Pancreas (tissue), 10 donors: ENCODE measurements at regions not wholly inside any gene's neighbourhood (a gene's known extent, or its start where the extent isn't known, plus 50 kb on each side); places are given as distances from the start of the nearest gene placed in this dataset.

ENCODE experiments used
- ATAC-seq, 4 donors: fragments of 200-7000 bp; cut with Tn5 transposase; one replicate each; pipeline versions ENCODE4 v1.8.0 to v1.9.1; 2020; ENCODE audit warnings: mild to moderate bottlenecking in 4 of 4, moderate library complexity in 4 of 4
- DNase-seq, 6 donors: peaks; one replicate each; pipeline ENCODE4 v3.0.0-alpha.2; 2020
- FAIRE-seq: peaks from 2 replicates; lab custom pipeline; 2012; peaks lifted over from hg19 to GRCh38; lab: Jason Lieb, UNC
- H3K27ac ChIP-seq, 4 donors: fragments of 200-600 bp; sonication (generic); 1 replicate in 3 of 4; 2 replicates in 1 of 4; pipeline versions ENCODE4 v1.5.0 to v1.8.0; 2020
- H3K27me3 ChIP-seq, 4 donors: fragments of 200-600 bp; one replicate each; pipeline ENCODE4 v1.8.0; 2021
- H3K36me3 ChIP-seq, 3 donors: fragments of 200-600 bp; sonication (generic) in 1 of 3; one replicate each; pipeline versions ENCODE4 v1.5.0 to v1.8.0; 2020 to 2021
- H3K4me1 ChIP-seq, 3 donors: fragments of 200-600 bp; one replicate each; pipeline ENCODE4 v1.8.0; 2021
- H3K4me3 ChIP-seq, 4 donors: fragments of 200-600 bp; sonication (generic) in 2 of 4; one replicate each; pipeline versions ENCODE4 v1.5.0 to v1.8.0; 2020 to 2021
- H3K9me3 ChIP-seq, 4 donors: fragments of 200-600 bp; one replicate each; pipeline ENCODE4 v1.8.0; 2021
- CTCF ChIP-seq, 4 donors: fragments of 200-600 bp; sonication (generic) in 3 of 4; IDR thresholded peaks; one replicate each; pipeline versions ENCODE4 v1.5.0 to v1.8.0; 2021; ENCODE audit warnings: antibody characterized with exemption in 4 of 4
- WGBS, 2 donors: extraction: QIAGEN DNeasy Blood & Tissue Kit; methylation state at CpG; one replicate each; pipeline ENCODE4 v1.1.7; 2013; 5-methylcytosine and 5-hydroxymethylcytosine counted together
- intact Hi-C, 3 donors: fragments of 100-400 bp; cut with DNase I; formaldehyde crosslinking; loops; one replicate each; pipeline versions ENCODE4 v1.11.1 to v1.14.2; 2022
- donor health status: healthy with polysubstance abuse.
- donor health status: DM: no; HTN: no; CAD: no; lungs with moderate emphysema.
- donor health status: DM: no; HTN: no; CAD: no.
- donor health status: control.
- donor health status: control.
- donor health status: Bipolar disorder and iron deficiency.
- donor health status: DM: yes; HTN: yes; CAD: no.
- donor health status: DM: no; HTN: no; CAD: no.
- donor health status: DM: no; HTN: no; CAD: no.
- donor health status: DM: yes; HTN: yes; CAD: no.

DNA sequence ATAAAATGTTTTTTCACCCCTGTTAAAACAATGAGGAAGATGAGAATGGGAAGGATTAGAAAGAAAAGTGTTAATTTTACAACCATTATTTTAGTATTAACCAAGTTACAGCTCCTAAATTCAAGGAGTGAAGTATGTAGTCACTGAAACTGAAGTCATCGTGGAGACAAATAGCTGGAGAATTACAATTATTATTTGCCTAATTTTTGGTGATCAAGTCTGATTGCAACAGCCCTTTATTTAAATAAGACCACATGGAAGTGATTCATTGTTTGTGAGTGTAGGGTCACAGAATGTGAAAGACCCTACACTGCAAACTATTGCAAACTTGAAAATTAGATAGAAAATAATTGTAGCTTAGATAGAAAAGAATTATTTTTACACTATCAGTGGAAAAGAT, 292.4 kb downstream of the CENPW start:
- intact Hi-C loops: no loop called here
- H3K27me3 ChIP-seq: no peaks in the 10 kb centered on the region
- 44 to 64% methylated on average over 1 of the region's 1 CpG for WGBS, 2 donors
- H3K27ac ChIP-seq: no peak overlapping the region
- no peaks in the 10 kb centered on the region for H3K4me1 ChIP-seq
- no peak for TF ChIP-seq CTCF (IDR thresholded peaks at IDR 0.05)
- H3K36me3 ChIP-seq: no peaks in the 10 kb centered on the region
- no peak for FAIRE-seq
- H3K9me3 ChIP-seq: no peaks in the 10 kb centered on the region
- DNase-seq: no peak
- ATAC-seq: no peak
- H3K4me3 ChIP-seq: no peak overlapping the region

DNA sequence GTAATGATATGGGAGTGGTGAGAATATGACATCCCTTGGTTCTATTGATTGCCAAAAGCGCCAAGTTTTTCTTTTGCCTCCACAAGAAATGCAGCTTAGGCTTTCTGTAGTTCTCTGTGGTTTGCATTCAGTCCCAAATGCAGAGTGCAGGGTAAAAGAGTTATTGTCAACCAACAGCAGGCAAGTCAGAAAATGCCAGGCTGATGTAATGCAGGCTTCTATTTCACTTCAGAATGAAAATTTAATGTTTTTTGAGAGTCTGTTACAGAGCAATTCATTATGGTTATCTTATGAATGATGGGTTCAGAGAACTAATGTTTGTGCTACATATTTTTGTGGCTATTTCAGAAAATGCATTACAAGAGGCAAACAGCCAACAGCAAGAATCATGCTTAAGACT, 293.5 kb downstream of the CENPW start:
- Histone ChIP-seq H3K4me1 (no peaks in the 10 kb centered on the region), H3K27ac (no peak overlapping the region), H3K9me3 (no peaks in the 10 kb centered on the region), H3K4me3 (no peak overlapping the region), H3K27me3 (no peaks in the 10 kb centered on the region), H3K36me3 (no peaks in the 10 kb centered on the region)
- intact Hi-C loops: no loop called here
- WGBS, 2 donors: 53 to 69% methylated on average over 1 of the region's 1 CpG
- ATAC-seq (no peak), DNase-seq (no peak), FAIRE-seq (no peak)
- no peak for TF ChIP-seq CTCF (IDR thresholded peaks at IDR 0.05)

- Histone ChIP-seq H3K4me3 (no peak overlapping the region), H3K4me1 (no peaks in the 10 kb centered on the region), H3K9me3 (no peaks in the 10 kb centered on the region), H3K27me3 (no peaks in the 10 kb centered on the region), H3K36me3 (no peaks in the 10 kb centered on the region), H3K27ac (no peak overlapping the region)
- FAIRE-seq: no peak
- TF ChIP-seq CTCF (IDR thresholded peaks at IDR 0.05): no peak
- 54 to 65% methylated on average over 2 of the region's 2 CpGs for WGBS, 2 donors
- intact Hi-C loops: no loop called here
- no peak for DNase-seq
- no peak for ATAC-seq
Observed at GRCh38 chr6:126640356-126640755, 300.4 kb downstream of the CENPW start.

DNA sequence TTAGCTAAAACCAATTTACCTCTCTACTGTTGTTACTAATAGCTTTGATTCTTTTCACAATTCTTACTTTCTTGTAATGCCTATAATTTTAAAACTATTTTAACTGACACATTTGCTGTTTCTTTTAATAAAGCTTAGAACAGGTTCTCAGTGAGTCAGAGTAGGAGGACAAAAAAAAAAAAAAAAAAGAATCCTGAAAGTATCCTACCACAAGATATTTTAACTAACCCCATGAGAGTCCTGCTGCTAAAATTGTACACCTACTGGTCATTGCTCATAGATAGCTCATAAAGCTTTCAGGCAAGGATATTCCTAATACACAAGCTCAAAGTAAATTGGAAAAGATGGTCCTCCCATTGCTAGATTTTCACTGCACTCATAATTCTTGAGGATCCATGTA, 301.0 kb downstream of the CENPW start:
- Histone ChIP-seq H3K27me3 (no peaks in the 10 kb centered on the region), H3K9me3 (no peaks in the 10 kb centered on the region), H3K36me3 (no peaks in the 10 kb centered on the region), H3K4me1 (no peaks in the 10 kb centered on the region), H3K27ac (no peak overlapping the region), H3K4me3 (no peak overlapping the region)
- DNase-seq (no peak), FAIRE-seq (no peak), ATAC-seq (no peak)
- no peak for TF ChIP-seq CTCF (IDR thresholded peaks at IDR 0.05)
- intact Hi-C loops: no loop called here

DNA sequence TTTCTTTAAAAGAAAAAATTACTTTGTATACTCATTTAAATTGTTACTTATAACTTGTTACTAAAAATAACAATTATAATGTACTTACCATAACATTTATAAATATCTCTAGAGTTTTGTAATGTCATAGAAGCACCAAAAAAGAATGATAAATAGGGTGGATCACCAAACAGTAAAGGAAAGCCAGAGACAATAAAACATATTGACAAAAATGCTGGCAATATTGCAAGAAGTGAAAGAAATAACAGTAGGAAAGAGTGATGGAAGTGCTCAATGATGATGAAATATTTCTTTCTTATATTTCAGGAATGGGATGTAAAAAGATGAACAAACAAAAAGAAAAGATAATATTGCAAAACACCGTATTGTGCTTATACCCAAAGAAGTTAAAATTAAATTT, 301.7 kb downstream of the CENPW start:
- DNase-seq: no peak
- H3K27ac ChIP-seq: no peak overlapping the region
- H3K9me3 ChIP-seq: no peaks in the 10 kb centered on the region
- H3K36me3 ChIP-seq: no peaks in the 10 kb centered on the region
- no peak for ATAC-seq
- H3K27me3 ChIP-seq: no peaks in the 10 kb centered on the region
- H3K4me3 ChIP-seq: no peak overlapping the region
- 51 to 65% methylated on average over 1 of the region's 1 CpG for WGBS, 2 donors
- no peak for FAIRE-seq
- intact Hi-C loops: no loop called here
- no peaks in the 10 kb centered on the region for H3K4me1 ChIP-seq
- TF ChIP-seq CTCF (IDR thresholded peaks at IDR 0.05): no peak
